ENCODE measurements at regions not wholly inside any gene's neighbourhood (a gene's known extent, or its start where the extent isn't known, plus 50 kb on each side); places are given as distances from the start of the nearest gene placed in this dataset.

DNA sequence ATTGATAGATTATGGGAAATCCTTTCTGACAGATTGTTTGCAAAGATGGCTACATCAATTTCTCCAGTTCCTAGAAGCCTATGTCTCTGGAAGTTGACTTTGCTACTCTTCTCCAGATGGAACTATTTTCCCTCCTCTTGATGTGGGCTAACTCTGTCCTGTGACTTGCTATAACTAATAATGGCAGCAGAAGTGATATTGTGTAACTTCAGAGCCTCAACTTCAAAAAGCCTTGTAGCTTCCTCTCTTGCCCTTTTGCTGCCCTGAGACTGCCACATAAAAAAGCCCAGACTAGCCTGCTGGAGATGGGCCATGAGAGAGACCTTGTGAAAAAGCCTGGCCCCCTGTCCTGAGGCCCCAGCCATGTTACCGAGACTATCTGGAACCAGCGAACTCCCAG is 210.7 kb upstream of the SLC7A11 start:
- no peak for DNase-seq (ENCODE audit: low spot score)
- CTCF ChIA-PET: no interaction called here
- POLR2A ChIA-PET (ENCODE audit: low non-redundant PET): no interaction called here
- TF ChIP-seq, protein P1, sequence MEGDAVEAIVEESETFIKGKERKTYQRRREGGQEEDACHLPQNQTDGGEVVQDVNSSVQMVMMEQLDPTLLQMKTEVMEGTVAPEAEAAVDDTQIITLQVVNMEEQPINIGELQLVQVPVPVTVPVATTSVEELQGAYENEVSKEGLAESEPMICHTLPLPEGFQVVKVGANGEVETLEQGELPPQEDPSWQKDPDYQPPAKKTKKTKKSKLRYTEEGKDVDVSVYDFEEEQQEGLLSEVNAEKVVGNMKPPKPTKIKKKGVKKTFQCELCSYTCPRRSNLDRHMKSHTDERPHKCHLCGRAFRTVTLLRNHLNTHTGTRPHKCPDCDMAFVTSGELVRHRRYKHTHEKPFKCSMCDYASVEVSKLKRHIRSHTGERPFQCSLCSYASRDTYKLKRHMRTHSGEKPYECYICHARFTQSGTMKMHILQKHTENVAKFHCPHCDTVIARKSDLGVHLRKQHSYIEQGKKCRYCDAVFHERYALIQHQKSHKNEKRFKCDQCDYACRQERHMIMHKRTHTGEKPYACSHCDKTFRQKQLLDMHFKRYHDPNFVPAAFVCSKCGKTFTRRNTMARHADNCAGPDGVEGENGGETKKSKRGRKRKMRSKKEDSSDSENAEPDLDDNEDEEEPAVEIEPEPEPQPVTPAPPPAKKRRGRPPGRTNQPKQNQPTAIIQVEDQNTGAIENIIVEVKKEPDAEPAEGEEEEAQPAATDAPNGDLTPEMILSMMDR (conservative IDR thresholded peaks at IDR 0.05; ENCODE audit: low read depth): no peak
- no peak overlapping the region for H3K27ac ChIP-seq

DNA sequence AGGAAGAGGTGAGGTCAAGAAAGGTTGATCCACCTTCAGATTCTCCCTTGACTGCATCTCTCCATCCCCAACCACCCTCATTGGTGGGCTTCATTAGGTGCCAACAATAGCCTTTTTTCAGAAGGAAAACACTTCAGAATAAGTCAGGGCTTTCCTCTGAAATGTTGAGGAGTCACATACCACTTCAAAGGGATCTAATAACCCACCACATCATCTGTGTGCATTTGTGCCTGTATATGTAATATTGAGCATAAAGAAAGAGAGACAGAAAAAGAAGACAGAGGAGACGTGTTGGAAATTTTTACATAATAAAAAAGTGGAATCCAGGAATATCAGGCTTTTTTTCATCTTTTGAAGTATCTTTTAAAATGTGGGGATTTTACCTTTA is 209.1 kb upstream of the SLC7A11 start:
- no peak for DNase-seq (ENCODE audit: low spot score)
- POLR2A ChIA-PET (ENCODE audit: low non-redundant PET): no interaction called here

DNA sequence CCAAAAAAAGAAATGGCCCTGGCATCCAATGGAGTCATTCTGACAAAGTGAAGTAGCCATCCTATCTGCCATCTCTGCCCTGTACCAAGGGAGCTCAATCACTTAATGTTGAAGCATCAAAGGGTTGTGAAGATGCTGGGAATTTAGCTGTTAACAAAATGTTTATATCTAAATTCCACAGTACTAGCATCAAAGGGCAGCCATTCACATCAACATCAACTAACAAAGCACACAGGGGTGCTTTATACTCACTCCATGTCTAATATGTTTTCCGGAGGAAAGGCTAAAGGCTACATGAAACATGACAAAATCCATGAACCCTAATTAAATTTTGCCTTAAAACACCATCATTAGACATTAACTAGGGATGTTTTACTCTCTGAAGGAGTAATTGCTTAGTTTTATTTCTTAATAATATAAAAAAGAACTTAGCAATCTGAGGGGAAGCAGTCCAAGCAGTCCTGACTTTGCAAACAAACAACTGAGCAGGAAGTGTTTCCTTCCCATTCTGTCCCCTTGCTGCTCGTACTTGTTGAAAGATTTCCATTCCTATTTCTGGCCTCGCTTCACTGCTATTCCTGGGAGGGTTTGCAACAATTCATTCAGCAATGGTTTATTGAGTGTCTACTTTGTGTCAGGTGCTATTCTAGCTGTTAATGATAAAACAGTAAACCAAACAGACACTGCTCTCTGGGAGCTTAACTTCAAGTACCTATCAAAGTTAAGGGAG is 208.6 kb upstream of the SLC7A11 start:
- no peak for DNase-seq (ENCODE audit: low spot score)
- ChIA-PET CTCF (no interaction called here), POLR2A (ENCODE audit: low non-redundant PET) (no interaction called here)
- TF ChIP-seq, protein P1 (conservative IDR thresholded peaks at IDR 0.05; ENCODE audit: low read depth): no peak
- H3K27ac ChIP-seq: no peak overlapping the region

More for the DNA sequence above, 209.1 kb upstream of the SLC7A11 start:
- CTCF ChIA-PET: no interaction called here
- TF ChIP-seq, protein P1 (conservative IDR thresholded peaks at IDR 0.05; ENCODE audit: low read depth): no peak
- no peak overlapping the region for H3K27ac ChIP-seq

GRCh38 chr4:138449938-138450337 is 207.8 kb upstream of the SLC7A11 start:
- no peak overlapping the region for H3K27ac ChIP-seq
- DNase-seq (ENCODE audit: low spot score): no peak
- TF ChIP-seq, protein P1 (conservative IDR thresholded peaks at IDR 0.05; ENCODE audit: low read depth): no peak
- CTCF ChIA-PET: no interaction called here
- POLR2A ChIA-PET (ENCODE audit: low non-redundant PET): no interaction called here

DNA sequence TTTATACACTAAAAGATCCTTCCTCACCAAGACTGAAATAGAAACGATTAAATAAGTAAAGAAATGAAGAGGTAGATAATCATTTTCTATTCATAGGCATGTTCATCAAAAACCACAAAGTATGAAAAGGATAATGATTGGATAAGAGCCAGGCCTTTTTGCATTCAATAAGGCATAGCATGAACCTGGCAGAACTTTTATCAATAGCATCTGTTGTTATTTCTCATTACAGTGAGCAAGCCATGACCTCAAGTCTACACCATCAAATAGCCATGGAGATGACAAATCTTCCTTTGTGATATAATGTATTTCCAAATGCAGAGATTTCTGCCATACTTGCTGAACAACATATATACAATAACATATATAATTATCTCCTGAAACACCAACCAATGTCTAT is 206.0 kb upstream of the SLC7A11 start:
- CTCF ChIA-PET: interaction anchor here (0.6 kb wide), 1 partner anchor 26 kb away, joined by 4 read pairs; no protein-coding TSS in a partner anchor
- POLR2A ChIA-PET (ENCODE audit: low non-redundant PET): no interaction called here
- no peak overlapping the region for H3K27ac ChIP-seq
- TF ChIP-seq, protein P1 (conservative IDR thresholded peaks at IDR 0.05; ENCODE audit: low read depth): no peak
- no peak for DNase-seq (ENCODE audit: low spot score)

GRCh38 chr4:138446456-138446855 is 204.3 kb upstream of the SLC7A11 start:
- ChIA-PET CTCF (no interaction called here), POLR2A (ENCODE audit: low non-redundant PET) (no interaction called here)
- H3K27ac ChIP-seq: no peak overlapping the region
- no peak for DNase-seq (ENCODE audit: low spot score)
- TF ChIP-seq, protein P1 (conservative IDR thresholded peaks at IDR 0.05; ENCODE audit: low read depth): no peak
